Heart right ventricle (tissue), 16 donors: ENCODE measurements at regions not wholly inside any gene's neighbourhood (a gene's known extent, or its start where the extent isn't known, plus 50 kb on each side); places are given as distances from the start of the nearest gene placed in this dataset.

ENCODE experiments used
- ATAC-seq, 8 donors: fragments of 200-7000 bp; cut with Tn5 transposase; one replicate each; pipeline ENCODE4 v1.9.1; 2020; ENCODE audit warnings: mild to moderate bottlenecking in 8 of 8, moderate library complexity in 8 of 8, moderate number of reproducible peaks in 1 of 8
- DNase-seq, 2 donors: peaks; one replicate each; pipeline ENCODE4 v3.0.0-alpha.2; 2020
- H3K27ac ChIP-seq, 10 donors: fragments of 200-600 bp; sonication (generic) in 2 of 10; one replicate each; pipeline versions ENCODE4 v1.5.0 to v1.8.0; 2020 to 2022; ENCODE audit warnings: mild to moderate bottlenecking in 3 of 10
- H3K27me3 ChIP-seq, 7 donors: fragments of 200-600 bp; one replicate each; pipeline ENCODE4 v1.8.0; 2021 to 2022; ENCODE audit warnings: mild to moderate bottlenecking in 2 of 7
- H3K36me3 ChIP-seq, 9 donors: fragments of 200-600 bp; sonication (generic) in 1 of 9; one replicate each; pipeline versions ENCODE4 v1.5.0 to v1.8.0; 2020 to 2022; ENCODE audit warnings: mild to moderate bottlenecking in 2 of 9
- H3K4me1 ChIP-seq, 9 donors: fragments of 200-600 bp; sonication (generic) in 1 of 9; one replicate each; pipeline versions ENCODE4 v1.5.0 to v1.8.0; 2020 to 2022; ENCODE audit warnings: mild to moderate bottlenecking in 4 of 9
- H3K4me3 ChIP-seq, 10 donors: fragments of 200-600 bp; sonication (generic) in 2 of 10; one replicate each; pipeline versions ENCODE4 v1.5.0 to v1.8.0; 2020 to 2022; ENCODE audit warnings: mild to moderate bottlenecking in 7 of 10, moderate library complexity in 2 of 10
- H3K9me3 ChIP-seq, 11 donors: fragments of 200-600 bp in 10 of 11; sonication (generic) in 2 of 11; one replicate each; pipeline versions ENCODE4 v1.5.0 to v1.8.0; 2013 to 2022; ENCODE audit warnings: mild to moderate bottlenecking in 2 of 11, control low read depth in 1 of 11, moderate library complexity in 1 of 11
- WGBS, 2 donors: extraction: QIAGEN DNeasy Blood & Tissue Kit; methylation state at CpG; one replicate each; pipeline ENCODE4 v1.1.7; 2013; ENCODE audit warnings: inconsistent platforms in 1 of 2; 5-methylcytosine and 5-hydroxymethylcytosine counted together
- intact Hi-C, 10 donors: fragments of 100-400 bp; cut with DNase I; formaldehyde crosslinking; loops; one replicate each; pipeline versions ENCODE4 v1.11.1 to v1.14.2; 2022
- TF ChIP-seq, protein P1 (sequence below), 9 donors: fragments of 200-600 bp; sonication (generic) in 2 of 9; IDR thresholded peaks; one replicate each; pipeline versions ENCODE4 v1.5.0 to v1.8.0; 2021 to 2022; ENCODE audit warnings: antibody characterized with exemption in 9 of 9, mild to moderate bottlenecking in 5 of 9, moderate library complexity in 1 of 9
- donor health status: Arrhythmogenic right ventricular cardiomyopathy.
- donor health status: ischemic (EF 13 %, LVEDD 7.1; RV severe dilation, severe dysfunction).
- donor health status: healthy with polysubstance abuse.
- donor health status: DM: no; HTN: yes; CAD: no.
- donor health status: DM: no; HTN: no; CAD: no.
- donor health status: ischemic (EF 25% LVEDD 6.9; RV normal size, moderate dysfunction).
- donor health status: ischemic (EF 25% LVEDD 5.7; RV mildly dilated, moderate dysfunction).
- donor health status: healthy.
- donor health status: DM: yes; HTN: yes; CAD: no.
- donor health status: Ischemic cardiomyopathy.
- donor health status: ischemic (EF 35%, LVEDD 5.7; RV mildly dilated, moderate dysfunction).
- donor health status: nonischemic (EF 11% LVEDD 7.7; RV severe dilation, severe dysfunction).
- donor health status: DM: yes; HTN: yes; CAD: no.
- donor health status: PGD.
- donor health status: ischemic (EF 29% LVEDD 5.4; RV normal size, mild dysfunction).
- donor health status: nonischemic (EF 23%, LVEDD 6.1; RV moderate dilation, normal function).

DNA sequence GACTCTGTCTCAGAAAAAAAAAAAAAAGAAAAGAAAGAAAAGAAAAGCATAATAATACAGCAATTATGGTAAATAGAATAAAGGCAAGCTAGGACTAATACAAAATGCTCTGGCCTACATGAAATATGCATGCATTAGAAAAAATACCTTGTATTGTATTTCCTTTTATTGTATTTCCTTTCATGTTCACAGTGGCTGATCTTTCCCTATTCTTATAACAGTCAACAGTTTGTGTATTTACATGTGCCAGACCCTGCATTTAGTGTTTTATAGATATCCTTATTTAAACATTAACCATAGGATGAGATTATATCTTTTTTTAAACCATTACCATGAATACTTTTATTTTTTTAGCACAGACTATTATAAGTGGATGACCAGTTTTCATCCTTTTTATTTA is 56.3 kb upstream of the ARL15 start:
- Histone ChIP-seq H3K4me3 (no peak overlapping the region), H3K9me3 (no peaks in the 10 kb centered on the region), H3K4me1 (peaks cover 0 to 8% (median 4%) of the 10 kb centered on the region in 9 donors), H3K36me3 (no peaks in the 10 kb centered on the region), H3K27me3 (no peaks in the 10 kb centered on the region), H3K27ac (no peak overlapping the region)
- intact Hi-C loops = loop anchor here in 1 of 10 donors (10.0 kb wide), 1 partner anchor 48 kb away; no protein-coding TSS in a partner anchor
- DNase-seq = no peak
- no peak for ATAC-seq
- TF ChIP-seq, protein P1, sequence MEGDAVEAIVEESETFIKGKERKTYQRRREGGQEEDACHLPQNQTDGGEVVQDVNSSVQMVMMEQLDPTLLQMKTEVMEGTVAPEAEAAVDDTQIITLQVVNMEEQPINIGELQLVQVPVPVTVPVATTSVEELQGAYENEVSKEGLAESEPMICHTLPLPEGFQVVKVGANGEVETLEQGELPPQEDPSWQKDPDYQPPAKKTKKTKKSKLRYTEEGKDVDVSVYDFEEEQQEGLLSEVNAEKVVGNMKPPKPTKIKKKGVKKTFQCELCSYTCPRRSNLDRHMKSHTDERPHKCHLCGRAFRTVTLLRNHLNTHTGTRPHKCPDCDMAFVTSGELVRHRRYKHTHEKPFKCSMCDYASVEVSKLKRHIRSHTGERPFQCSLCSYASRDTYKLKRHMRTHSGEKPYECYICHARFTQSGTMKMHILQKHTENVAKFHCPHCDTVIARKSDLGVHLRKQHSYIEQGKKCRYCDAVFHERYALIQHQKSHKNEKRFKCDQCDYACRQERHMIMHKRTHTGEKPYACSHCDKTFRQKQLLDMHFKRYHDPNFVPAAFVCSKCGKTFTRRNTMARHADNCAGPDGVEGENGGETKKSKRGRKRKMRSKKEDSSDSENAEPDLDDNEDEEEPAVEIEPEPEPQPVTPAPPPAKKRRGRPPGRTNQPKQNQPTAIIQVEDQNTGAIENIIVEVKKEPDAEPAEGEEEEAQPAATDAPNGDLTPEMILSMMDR (IDR thresholded peaks at IDR 0.05) = no peak

DNA sequence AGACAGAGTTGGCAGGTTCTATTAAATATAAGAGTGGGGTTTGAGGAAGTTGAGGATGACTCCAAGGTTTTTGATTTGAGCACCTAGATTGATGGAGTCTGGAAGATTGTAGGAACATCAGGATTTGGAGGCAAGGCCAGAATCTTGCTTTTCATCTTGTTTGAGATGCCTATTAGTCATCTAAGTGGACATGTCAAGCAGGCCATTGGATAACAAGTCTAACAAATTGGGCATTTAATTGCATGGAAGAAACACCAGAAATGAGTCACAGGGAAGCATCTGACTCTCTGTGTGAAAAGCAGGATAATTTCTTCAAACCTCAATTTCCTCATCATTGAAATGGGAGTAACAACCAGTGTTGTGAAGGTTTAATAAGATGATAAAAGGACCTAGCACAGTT is 53.3 kb upstream of the ARL15 start:
- peaks cover 0 to 29% (median 16%) of the 10 kb centered on the region in 9 donors for H3K4me1 ChIP-seq
- H3K27me3 ChIP-seq = no peaks in the 10 kb centered on the region
- H3K36me3 ChIP-seq = no peaks in the 10 kb centered on the region
- no peak overlapping the region for H3K4me3 ChIP-seq
- ATAC-seq (no peak), DNase-seq (no peak)
- H3K27ac ChIP-seq = no peak overlapping the region
- no peaks in the 10 kb centered on the region for H3K9me3 ChIP-seq
- intact Hi-C loops = loop anchor here in 1 of 10 donors (10.0 kb wide), 1 partner anchor 51 kb away; no protein-coding TSS in a partner anchor
- TF ChIP-seq, protein P1 (IDR thresholded peaks at IDR 0.05) = no peak

DNA sequence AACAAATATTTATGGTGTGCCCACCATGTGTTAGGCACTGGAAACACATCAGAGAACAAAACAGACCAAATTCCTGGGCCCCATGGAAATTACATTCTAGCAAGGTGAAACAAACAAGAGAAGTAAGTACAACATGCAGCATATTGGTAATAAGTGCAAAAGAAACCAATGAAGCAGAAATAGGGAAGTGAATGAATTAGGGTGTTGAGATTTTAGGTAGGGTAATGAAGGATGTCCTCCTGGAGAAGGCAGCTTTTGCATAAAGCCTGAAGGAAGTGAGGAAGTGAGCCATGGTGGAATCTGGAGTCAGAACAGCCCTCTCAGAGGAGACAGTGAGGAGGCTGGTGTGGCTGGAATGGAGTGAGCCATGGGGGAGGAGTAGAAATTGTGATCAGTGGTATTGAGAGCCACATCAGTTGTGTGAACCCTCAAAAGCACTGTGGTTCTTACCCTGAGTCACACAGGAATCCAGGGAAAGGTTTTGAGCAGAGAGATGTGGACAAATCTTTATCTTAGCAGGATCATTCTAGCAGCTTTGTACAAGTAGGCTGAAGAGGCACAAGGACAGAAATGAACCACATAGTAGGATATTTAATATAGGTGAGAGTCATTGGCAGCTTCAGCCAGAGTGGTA is 52.7 kb upstream of the ARL15 start:
- Histone ChIP-seq H3K36me3 (no peaks in the 10 kb centered on the region), H3K27me3 (no peaks in the 10 kb centered on the region), H3K27ac (no peak overlapping the region), H3K9me3 (no peaks in the 10 kb centered on the region), H3K4me1 (peaks cover 0 to 29% (median 16%) of the 10 kb centered on the region in 9 donors), H3K4me3 (no peak overlapping the region)
- no peak for DNase-seq
- no peak for ATAC-seq
- TF ChIP-seq, protein P1 (IDR thresholded peaks at IDR 0.05) = no peak
- intact Hi-C loops = loop anchor here in 1 of 10 donors (10.0 kb wide), 1 partner anchor 52 kb away; no protein-coding TSS in a partner anchor

DNA sequence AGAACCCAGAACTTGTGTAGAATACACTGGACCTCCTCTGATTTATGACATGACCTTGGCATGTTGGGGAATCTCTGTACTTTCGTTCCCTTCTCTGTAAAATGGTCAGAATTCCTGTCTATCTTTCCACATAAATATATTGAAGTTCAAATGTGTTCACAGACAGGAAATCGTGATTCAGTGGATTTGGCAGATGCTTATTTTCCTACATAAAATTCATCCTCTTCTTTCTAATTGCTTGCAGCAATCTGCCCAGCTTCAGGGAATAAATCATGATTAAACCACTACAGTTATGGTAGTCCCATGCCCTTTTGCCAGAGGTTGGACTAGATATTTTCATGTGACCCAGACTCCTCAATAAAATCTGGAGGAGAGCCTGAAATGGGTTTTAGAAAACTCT is 52.1 kb upstream of the ARL15 start:
- Histone ChIP-seq H3K27me3 (no peaks in the 10 kb centered on the region), H3K4me1 (peaks cover 0 to 34% (median 16%) of the 10 kb centered on the region in 9 donors), H3K9me3 (no peaks in the 10 kb centered on the region), H3K4me3 (no peak overlapping the region), H3K36me3 (no peaks in the 10 kb centered on the region), H3K27ac (no peak overlapping the region)
- 53 to 71% methylated on average over 2 of the region's 2 CpGs for WGBS, 2 donors
- intact Hi-C loops = loop anchor here in 1 of 10 donors (10.0 kb wide), 1 partner anchor 52 kb away; no protein-coding TSS in a partner anchor
- ATAC-seq (no peak), DNase-seq (no peak)
- TF ChIP-seq, protein P1 (IDR thresholded peaks at IDR 0.05) = no peak
